ENCODE measurements at regions not wholly inside any gene's neighbourhood (a gene's known extent, or its start where the extent isn't known, plus 50 kb on each side); places are given as distances from the start of the nearest gene placed in this dataset.

GRCh38 chr11:112513417-112513816 lies 252.8 kb upstream of the PLET1 start:
- H3K4me3 ChIP-seq, result no peak overlapping the region
- no peaks in the 10 kb centered on the region for H3K9me3 ChIP-seq
- no peaks in the 10 kb centered on the region for H3K27me3 ChIP-seq
- intact Hi-C loops (cut with DNase I), result no loop called here
- no peaks in the 10 kb centered on the region for H3K36me3 ChIP-seq
- DNase-seq, result no peak
- ATAC-seq, result no peak
- H3K27ac ChIP-seq, result no peak overlapping the region
- TF ChIP-seq CTCF (IDR thresholded peaks at IDR 0.05), result no peak
- no peaks in the 10 kb centered on the region for H3K4me1 ChIP-seq

- no peak for TF ChIP-seq CTCF (IDR thresholded peaks at IDR 0.05)
- no peaks in the 10 kb centered on the region for H3K27me3 ChIP-seq
- no peaks in the 10 kb centered on the region for H3K9me3 ChIP-seq
- H3K27ac ChIP-seq, result no peak overlapping the region
- H3K36me3 ChIP-seq, result no peaks in the 10 kb centered on the region
- no peak overlapping the region for H3K4me3 ChIP-seq
- intact Hi-C loops (cut with DNase I), result no loop called here
- ATAC-seq (no peak), DNase-seq (no peak)
- H3K4me1 ChIP-seq, result no peaks in the 10 kb centered on the region
These were observed 253.5 kb upstream of the PLET1 start for GRCh38 chr11:112514011-112514740.

- DNase-seq, result no peak
- intact Hi-C loops (cut with DNase I), result no loop called here
- Histone ChIP-seq H3K27ac (no peak overlapping the region), H3K27me3 (no peaks in the 10 kb centered on the region), H3K4me1 (no peaks in the 10 kb centered on the region), H3K9me3 (no peaks in the 10 kb centered on the region), H3K36me3 (no peaks in the 10 kb centered on the region), H3K4me3 (no peak overlapping the region)
- no peak for TF ChIP-seq CTCF (IDR thresholded peaks at IDR 0.05)
- ATAC-seq, result no peak
These were observed 255.6 kb upstream of the PLET1 start for GRCh38 chr11:112516261-112516660.

GRCh38 chr11:112516755-112517154 lies 256.1 kb upstream of the PLET1 start:
- H3K9me3 ChIP-seq, result no peaks in the 10 kb centered on the region
- no peak overlapping the region for H3K27ac ChIP-seq
- no peaks in the 10 kb centered on the region for H3K36me3 ChIP-seq
- H3K4me3 ChIP-seq, result no peak overlapping the region
- TF ChIP-seq CTCF (IDR thresholded peaks at IDR 0.05), result no peak
- intact Hi-C loops (cut with DNase I), result no loop called here
- ATAC-seq, result no peak
- H3K4me1 ChIP-seq, result no peaks in the 10 kb centered on the region
- DNase-seq, result no peak
- H3K27me3 ChIP-seq, result no peaks in the 10 kb centered on the region

GRCh38 chr11:112518371-112518770 lies 257.7 kb upstream of the PLET1 start:
- intact Hi-C loops (cut with DNase I), result no loop called here
- H3K36me3 ChIP-seq, result no peaks in the 10 kb centered on the region
- no peaks in the 10 kb centered on the region for H3K9me3 ChIP-seq
- H3K27me3 ChIP-seq, result no peaks in the 10 kb centered on the region
- H3K27ac ChIP-seq, result no peak overlapping the region
- DNase-seq (no peak), ATAC-seq (no peak)
- no peak for TF ChIP-seq CTCF (IDR thresholded peaks at IDR 0.05)
- no peaks in the 10 kb centered on the region for H3K4me1 ChIP-seq
- no peak overlapping the region for H3K4me3 ChIP-seq
